K562 (cell line): ENCODE measurements at regions not wholly inside any gene's neighbourhood (a gene's known extent, or its start where the extent isn't known, plus 50 kb on each side); places are given as distances from the start of the nearest gene placed in this dataset.

ENCODE experiments used
- DIDO1 ChIP-seq: fragments of 450-650 bp; IDR thresholded peaks from 2 replicates; pipeline ENCODE4 v1.6.1; 2016; ENCODE audit warnings: low read depth, missing biosample characterization, missing genetic modification characterization
- ESRRA ChIP-seq: fragments of 450-650 bp; IDR thresholded peaks from 2 replicates; pipeline ENCODE4 v1.6.1; 2014; ENCODE audit warnings: low read depth, mild to moderate bottlenecking, moderate library complexity, borderline replicate concordance
- HDAC3 ChIP-seq: fragments of 450-650 bp; IDR thresholded peaks from 2 replicates; pipeline ENCODE4 v1.6.1; 2018; ENCODE audit warnings: borderline replicate concordance, mild to moderate bottlenecking, moderate library complexity; ENCODE audit not compliant: partially characterized antibody
- HEY1 ChIP-seq: fragments of 250-450 bp; sonication (Bioruptor Pico); IDR thresholded peaks from 2 replicates; pipeline ENCODE4 v1.5.0; 2020; ENCODE audit warnings: mild to moderate bottlenecking, moderate library complexity, borderline replicate concordance
- IFI16 ChIP-seq: fragments of 250-450 bp; sonication (Bioruptor Pico); IDR thresholded peaks from 2 replicates; pipeline ENCODE4 v2.1.2; 2022; ENCODE audit warnings: mild to moderate bottlenecking, inconsistent platforms
- LEF1 ChIP-seq: fragments of 450-650 bp; IDR thresholded peaks from 2 replicates; pipeline ENCODE4 v1.6.1; 2016; ENCODE audit warnings: mild to moderate bottlenecking
- NFXL1 ChIP-seq: fragments of 450-650 bp; formaldehyde crosslinking; IDR thresholded peaks from 2 replicates; pipeline ENCODE4 v1.4.0; 2021; ENCODE audit warnings: mild to moderate bottlenecking
- PHB2 ChIP-seq: fragments of 450-650 bp; IDR thresholded peaks from 2 replicates; pipeline ENCODE4 v1.6.1; 2017; ENCODE audit warnings: low read depth
- PHF21A ChIP-seq: fragments of 450-650 bp; IDR thresholded peaks from 2 replicates; pipeline ENCODE4 v1.6.1; 2017; ENCODE audit warnings: low read depth, borderline replicate concordance
- RAD21 ChIP-seq, 2 experiments: fragments of 250-450 bp in 1 of 2; fragments of 450-650 bp in 1 of 2; sonication (Bioruptor Pico) in 1 of 2; formaldehyde crosslinking in 1 of 2; IDR thresholded peaks in 1 of 2; conservative IDR thresholded peaks in 1 of 2; 2 replicates each; pipeline versions ENCODE4 v1.4.0 to v1.8.0; 2020 to 2022; ENCODE audit warnings: mild to moderate bottlenecking in 2 of 2, moderate library complexity in 1 of 2
- RBM14 ChIP-seq: fragments of 200-400 bp; formaldehyde crosslinking; IDR thresholded peaks from 2 replicates; pipeline ENCODE4 v1.6.1; 2018; ENCODE audit warnings: low read depth, mild to moderate bottlenecking, low read length, moderate library complexity, borderline replicate concordance; ENCODE audit not compliant: insufficient read depth
- RBM25 ChIP-seq: fragments of 200-400 bp; formaldehyde crosslinking; IDR thresholded peaks from 2 replicates; pipeline ENCODE4 v1.6.1; 2018; ENCODE audit warnings: low read length, low read depth, moderate library complexity; ENCODE audit not compliant: severe bottlenecking
- SOX6 ChIP-seq: fragments of 450-650 bp; IDR thresholded peaks from 2 replicates; pipeline ENCODE4 v1.6.1; 2014; ENCODE audit warnings: mild to moderate bottlenecking
- ZBTB7A ChIP-seq: IDR thresholded peaks from 2 replicates; pipeline ENCODE4 v1.6.1; 2011; ENCODE audit warnings: low read depth, mild to moderate bottlenecking, low read length, moderate library complexity, borderline replicate concordance; ENCODE audit not compliant: control insufficient read depth
- ZNF253 ChIP-seq: fragments of 250-450 bp; sonication (Bioruptor Pico); conservative IDR thresholded peaks from 2 replicates; pipeline ENCODE4 v1.6.1; 2021; ENCODE audit warnings: mild to moderate bottlenecking
- ZNF583 ChIP-seq: fragments of 250-450 bp; sonication (Bioruptor Pico); IDR thresholded peaks from 2 replicates; pipeline ENCODE4 v1.4.0; 2020
- TF ChIP-seq, protein P1 (sequence below): fragments of 250-450 bp; sonication (Bioruptor Pico); IDR thresholded peaks from 2 replicates; pipeline ENCODE4 v1.5.1; 2021; ENCODE audit warnings: mild to moderate bottlenecking
- TF ChIP-seq, protein P2 (sequence below), 2 experiments: fragments of 200-800 bp in 1 of 2; sonication (Bioruptor generic) in 1 of 2; sonication (generic) in 1 of 2; formaldehyde crosslinking in 1 of 2; IDR thresholded peaks in 1 of 2; conservative IDR thresholded peaks in 1 of 2; 2 replicates each; pipeline versions ENCODE4 v1.5.0 to v1.6.1; 2016 to 2020; ENCODE audit warnings: missing compliant biosample characterization in 1 of 2, missing genetic modification characterization in 1 of 2, missing genetic modification reagents in 1 of 2
- TF ChIP-seq, protein P3 (sequence below): fragments of 450-650 bp; IDR thresholded peaks from 2 replicates; pipeline ENCODE4 v1.6.1; 2016; ENCODE audit warnings: antibody characterized with exemption
- TF ChIP-seq, protein P4 (sequence below), 2 experiments: IDR thresholded peaks in 1 of 2; conservative IDR thresholded peaks in 1 of 2; 2 replicates each; pipeline ENCODE4 v1.6.1; 2016; ENCODE audit warnings: low read depth in 2 of 2, mild to moderate bottlenecking in 1 of 2, missing compliant biosample characterization in 1 of 2, missing genetic modification characterization in 1 of 2, moderate library complexity in 1 of 2

DNA sequence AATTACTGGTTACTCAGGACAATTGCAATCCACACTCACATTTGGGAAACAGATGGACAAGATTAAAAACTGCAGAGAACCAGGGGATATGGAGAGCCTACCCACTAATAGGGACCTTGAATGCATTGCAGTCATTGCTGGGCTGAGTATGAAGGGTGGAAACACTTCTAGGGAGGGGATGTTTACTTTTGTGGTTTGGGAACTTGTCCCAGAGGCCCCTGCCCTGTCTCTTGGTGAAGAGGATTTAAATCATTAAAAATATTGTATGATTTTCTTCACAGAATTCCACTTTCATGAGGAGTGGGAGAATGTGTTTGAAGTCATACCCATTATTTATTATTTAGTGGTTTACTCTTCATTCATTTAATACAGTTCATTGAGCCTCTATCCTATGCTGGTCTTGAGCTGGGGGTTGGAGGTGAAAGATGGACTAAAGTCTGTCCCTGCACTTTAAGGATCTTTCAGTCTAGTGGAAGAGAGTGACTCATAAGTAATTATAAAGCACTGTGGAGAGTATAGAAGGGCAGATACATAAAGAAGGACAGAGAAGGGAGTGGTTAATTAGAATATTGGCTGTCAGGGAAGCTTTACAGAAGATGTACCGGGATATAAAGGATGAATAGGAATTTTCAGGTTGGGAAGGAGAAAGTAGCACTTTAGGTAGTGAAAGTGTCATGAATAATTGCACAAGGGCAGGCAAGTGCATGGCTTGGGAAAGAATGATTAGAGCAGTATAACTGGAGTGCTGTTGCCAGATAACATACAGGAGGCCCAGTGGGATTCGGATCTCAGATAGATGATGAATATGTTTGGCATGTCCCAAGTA, 313.4 kb downstream of the LPIN1 start (continued):
- TF ChIP-seq RBM25 (no peak), RBM14 (no peak), HDAC3 (no peak), LEF1 (peak; percentile 52; the same call in 1 of the 2 replicates), PHB2 (0 out of 2 replicates have a peak, but pooled peaks have one; percentile 45), NFXL1 (CRISPR knock-in tag) (no peak; the same call in 1 of the 2 replicates), SOX6 (peak; percentile 29; the same call in 1 of the 2 replicates), ZBTB7A (no peak), RAD21 (CRISPR knock-in tag; conservative IDR thresholded peaks at IDR 0.05 in 1 of 2, IDR thresholded peaks at IDR 0.05 in 1 of 2) (no peak), ZNF583 (CRISPR knock-in tag) (no peak), DIDO1 (no peak), PHF21A (no peak), IFI16 (CRISPR knock-in tag) (no peak), HEY1 (CRISPR knock-in tag) (no peak), ZNF253 (CRISPR knock-in tag) (no peak), ESRRA (no peak)
- TF ChIP-seq, protein P1, sequence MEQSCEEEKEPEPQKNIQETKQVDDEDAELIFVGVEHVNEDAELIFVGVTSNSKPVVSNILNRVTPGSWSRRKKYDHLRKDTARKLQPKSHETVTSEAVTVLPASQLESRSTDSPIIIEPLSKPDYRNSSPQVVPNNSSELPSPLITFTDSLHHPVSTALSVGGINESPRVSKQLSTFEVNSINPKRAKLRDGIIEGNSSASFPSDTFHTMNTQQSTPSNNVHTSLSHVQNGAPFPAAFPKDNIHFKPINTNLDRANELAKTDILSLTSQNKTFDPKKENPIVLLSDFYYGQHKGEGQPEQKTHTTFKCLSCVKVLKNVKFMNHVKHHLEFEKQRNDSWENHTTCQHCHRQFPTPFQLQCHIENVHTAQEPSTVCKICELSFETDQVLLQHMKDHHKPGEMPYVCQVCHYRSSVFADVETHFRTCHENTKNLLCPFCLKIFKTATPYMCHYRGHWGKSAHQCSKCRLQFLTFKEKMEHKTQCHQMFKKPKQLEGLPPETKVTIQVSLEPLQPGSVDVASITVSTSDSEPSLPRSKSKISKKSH: no peak
- TF ChIP-seq, protein P2, sequence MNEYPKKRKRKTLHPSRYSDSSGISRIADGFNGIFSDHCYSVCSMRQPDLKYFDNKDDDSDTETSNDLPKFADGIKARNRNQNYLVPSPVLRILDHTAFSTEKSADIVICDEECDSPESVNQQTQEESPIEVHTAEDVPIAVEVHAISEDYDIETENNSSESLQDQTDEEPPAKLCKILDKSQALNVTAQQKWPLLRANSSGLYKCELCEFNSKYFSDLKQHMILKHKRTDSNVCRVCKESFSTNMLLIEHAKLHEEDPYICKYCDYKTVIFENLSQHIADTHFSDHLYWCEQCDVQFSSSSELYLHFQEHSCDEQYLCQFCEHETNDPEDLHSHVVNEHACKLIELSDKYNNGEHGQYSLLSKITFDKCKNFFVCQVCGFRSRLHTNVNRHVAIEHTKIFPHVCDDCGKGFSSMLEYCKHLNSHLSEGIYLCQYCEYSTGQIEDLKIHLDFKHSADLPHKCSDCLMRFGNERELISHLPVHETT (CRISPR knock-in tag; conservative IDR thresholded peaks at IDR 0.05 in 1 of 2, IDR thresholded peaks at IDR 0.05 in 1 of 2): no peak
- TF ChIP-seq, protein P3, sequence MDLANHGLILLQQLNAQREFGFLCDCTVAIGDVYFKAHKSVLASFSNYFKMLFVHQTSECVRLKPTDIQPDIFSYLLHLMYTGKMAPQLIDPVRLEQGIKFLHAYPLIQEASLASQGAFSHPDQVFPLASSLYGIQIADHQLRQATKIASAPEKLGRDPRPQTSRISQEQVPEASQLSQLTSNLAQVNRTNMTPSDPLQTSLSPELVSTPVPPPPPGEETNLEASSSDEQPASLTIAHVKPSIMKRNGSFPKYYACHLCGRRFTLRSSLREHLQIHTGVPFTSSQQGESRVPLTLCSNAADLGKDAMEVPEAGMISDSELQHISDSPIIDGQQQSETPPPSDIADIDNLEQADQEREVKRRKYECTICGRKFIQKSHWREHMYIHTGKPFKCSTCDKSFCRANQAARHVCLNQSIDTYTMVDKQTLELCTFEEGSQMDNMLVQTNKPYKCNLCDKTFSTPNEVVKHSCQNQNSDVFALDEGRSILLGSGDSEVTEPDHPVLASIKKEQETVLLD: no peak
- TF ChIP-seq, protein P4, sequence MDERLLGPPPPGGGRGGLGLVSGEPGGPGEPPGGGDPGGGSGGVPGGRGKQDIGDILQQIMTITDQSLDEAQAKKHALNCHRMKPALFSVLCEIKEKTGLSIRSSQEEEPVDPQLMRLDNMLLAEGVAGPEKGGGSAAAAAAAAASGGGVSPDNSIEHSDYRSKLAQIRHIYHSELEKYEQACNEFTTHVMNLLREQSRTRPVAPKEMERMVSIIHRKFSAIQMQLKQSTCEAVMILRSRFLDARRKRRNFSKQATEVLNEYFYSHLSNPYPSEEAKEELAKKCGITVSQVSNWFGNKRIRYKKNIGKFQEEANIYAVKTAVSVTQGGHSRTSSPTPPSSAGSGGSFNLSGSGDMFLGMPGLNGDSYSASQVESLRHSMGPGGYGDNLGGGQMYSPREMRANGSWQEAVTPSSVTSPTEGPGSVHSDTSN (CRISPR knock-in tag; IDR thresholded peaks at IDR 0.05; ENCODE audit: low read depth): no peak
- TF ChIP-seq, protein P4 (tag; conservative IDR thresholded peaks at IDR 0.05; ENCODE audit: low read depth): peak; percentile 35
